Muscle of back (tissue), 3 donors: ENCODE measurements at regions not wholly inside any gene's neighbourhood (a gene's known extent, or its start where the extent isn't known, plus 50 kb on each side); places are given as distances from the start of the nearest gene placed in this dataset.
"Not testable (repeated sequence)": the region's sequence is repeated elsewhere in the genome, so short reads cannot be mapped to it uniquely, and the experiment has no call there.

ENCODE experiments used
- DNase-seq, 3 donors: peaks; one replicate each; pipeline versions ENCODE4 v3.0.0 to v3.0.0-alpha.2; 2013

- DNase-seq = no peak
These were observed 113.0 kb downstream of the TMEM30B start for GRCh38 chr14:61168141-61168540.

DNA sequence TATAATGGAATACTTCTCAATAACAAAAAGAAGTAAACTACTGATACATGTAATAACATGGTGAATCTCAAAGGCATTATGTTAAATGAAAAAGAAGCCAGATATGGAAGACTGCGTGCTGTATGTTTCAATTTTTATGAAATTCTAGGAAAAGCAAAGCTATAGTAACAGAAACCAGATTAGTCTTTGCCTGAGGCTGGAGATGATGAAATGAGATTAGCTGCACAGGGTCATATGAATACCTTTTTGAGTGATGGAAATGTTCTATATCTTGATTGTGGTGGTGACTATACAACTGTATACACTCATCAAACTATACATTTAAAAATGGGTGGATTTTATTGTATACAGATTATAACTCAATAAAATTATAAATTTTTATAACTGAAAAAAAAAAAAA lies 113.5 kb downstream of the TMEM30B start:
- no peak for DNase-seq

DNA sequence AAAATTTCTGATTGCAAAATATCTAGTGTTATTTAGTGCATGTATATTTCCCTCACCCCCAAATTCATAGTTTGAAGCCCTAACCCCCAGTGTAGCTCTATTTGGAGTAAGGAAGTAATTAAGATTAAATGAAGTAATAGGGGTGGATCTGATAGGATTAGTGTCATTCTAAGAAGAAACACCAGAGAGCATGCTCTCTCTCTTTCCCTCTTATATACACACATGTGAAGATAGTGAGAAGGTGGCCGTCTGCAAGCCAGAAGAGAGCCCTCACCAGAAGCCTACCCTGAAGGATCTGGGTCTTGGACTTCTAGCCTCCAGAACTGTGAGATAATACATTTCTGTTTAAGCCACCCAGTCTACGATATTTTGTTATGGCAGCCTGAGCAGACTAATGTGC lies 120.3 kb downstream of the TMEM30B start:
- DNase-seq = no peak

DNA sequence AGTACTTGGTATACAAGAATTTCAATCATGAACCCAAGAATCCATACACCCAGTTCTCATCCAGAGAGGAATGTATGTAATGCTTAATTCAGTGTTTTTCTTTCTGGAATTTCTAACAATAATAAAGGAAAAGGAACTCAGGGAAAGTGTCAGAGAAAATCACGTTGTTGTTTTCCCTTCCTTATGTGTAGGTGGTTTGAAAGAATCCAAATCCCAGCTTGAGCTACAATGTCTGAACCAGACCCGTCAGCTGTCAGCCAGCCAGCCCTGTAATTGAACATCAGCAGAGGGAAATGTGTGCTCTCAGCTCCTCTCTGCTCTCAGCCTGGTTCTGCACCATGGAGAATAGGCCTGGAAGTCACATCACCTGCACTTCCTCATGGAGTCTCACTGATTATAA lies 126.5 kb downstream of the TMEM30B start:
- peak in 2 of 3 donors; percentile 51 to 64 for DNase-seq

- DNase-seq = no peak
These were observed 127.1 kb downstream of the TMEM30B start for GRCh38 chr14:61153914-61154545.

- DNase-seq = peak in 2 of 3 donors; percentile 38 to 64
These were observed 127.7 kb downstream of the TMEM30B start for GRCh38 chr14:61153431-61153830.

- DNase-seq = no peak
These were observed 128.2 kb downstream of the TMEM30B start for GRCh38 chr14:61152851-61153364.

DNA sequence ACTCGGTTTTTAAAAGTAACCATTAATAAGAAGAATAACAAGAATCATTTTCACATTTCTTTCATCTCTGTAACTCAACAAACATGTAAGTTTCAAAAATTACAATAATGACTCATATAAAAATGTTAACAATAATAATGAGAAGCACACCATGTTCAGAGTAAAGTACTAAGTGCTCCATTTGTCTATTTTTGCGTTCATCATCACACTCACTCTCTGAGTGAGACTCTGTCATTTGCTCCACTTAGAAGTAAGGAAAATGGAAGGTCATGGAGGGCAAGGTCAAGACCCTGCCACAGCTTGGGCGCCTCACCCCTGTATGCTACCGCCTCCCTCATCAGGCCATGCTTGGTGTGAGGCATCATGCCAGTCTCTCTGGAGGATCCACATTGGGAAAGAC lies 129.9 kb downstream of the TMEM30B start:
- DNase-seq = no peak

- no peak for DNase-seq
These were observed 130.3 kb downstream of the TMEM30B start for GRCh38 chr14:61150851-61151250.

DNA sequence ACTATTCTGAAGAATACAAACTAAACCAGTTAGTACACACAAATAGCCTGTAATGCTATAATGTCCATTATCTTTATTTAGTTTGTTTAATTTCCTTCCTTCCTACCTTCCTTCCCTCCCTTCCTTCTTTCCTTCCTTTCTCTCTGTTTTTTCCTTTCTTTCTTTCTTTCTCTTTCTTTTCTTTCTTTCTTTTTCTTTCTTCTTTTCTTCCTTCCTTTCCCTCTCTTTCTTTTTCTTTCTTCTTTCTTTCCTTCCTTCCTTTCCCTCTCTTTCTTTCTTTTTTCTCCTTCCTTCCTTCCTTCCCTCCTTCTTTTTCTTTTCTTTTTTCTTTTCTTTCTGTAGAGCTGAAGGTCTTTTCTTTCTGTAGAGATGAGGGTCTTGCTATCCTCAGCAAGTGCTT lies 131.2 kb downstream of the TMEM30B start:
- DNase-seq = no peak

GRCh38 chr14:61148742-61149350 lies 132.3 kb downstream of the TMEM30B start:
- DNase-seq = no peak

DNA sequence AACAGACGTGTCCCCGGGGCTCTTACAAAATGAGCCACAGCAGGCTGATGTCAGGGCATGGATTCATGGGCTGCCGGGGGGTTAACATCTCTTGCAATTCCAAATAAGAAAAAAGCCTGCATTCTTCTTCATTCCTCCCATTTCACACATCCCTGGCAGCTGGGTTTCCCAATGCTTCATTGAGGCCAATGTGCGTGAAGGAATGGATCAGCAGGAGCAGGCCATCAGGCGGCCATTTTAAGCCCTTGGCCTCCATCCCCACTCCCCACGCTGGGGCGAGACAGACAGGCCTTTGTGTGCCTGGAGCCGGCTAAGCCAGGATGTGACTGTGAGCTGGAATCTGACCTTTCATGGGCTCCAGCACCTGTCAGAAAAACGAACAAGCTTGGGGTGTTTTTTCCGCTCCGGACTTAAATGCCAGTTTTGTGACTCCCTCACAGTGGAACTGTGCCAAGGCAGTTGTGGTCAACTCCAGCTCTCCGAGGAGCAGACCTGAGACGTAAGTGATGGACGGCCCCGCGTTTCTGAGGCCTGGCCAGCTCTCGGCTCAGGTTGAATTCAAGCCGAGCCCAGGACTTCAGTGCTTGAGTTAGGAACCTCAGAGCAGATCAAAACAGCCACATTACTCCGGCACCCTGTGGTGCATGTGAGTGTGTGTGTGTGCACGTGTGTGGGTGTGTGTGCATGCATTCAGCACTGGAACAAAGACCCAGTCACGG lies 133.1 kb downstream of the TMEM30B start:
- peak; percentile 86 to 92 (median 88) for DNase-seq

DNA sequence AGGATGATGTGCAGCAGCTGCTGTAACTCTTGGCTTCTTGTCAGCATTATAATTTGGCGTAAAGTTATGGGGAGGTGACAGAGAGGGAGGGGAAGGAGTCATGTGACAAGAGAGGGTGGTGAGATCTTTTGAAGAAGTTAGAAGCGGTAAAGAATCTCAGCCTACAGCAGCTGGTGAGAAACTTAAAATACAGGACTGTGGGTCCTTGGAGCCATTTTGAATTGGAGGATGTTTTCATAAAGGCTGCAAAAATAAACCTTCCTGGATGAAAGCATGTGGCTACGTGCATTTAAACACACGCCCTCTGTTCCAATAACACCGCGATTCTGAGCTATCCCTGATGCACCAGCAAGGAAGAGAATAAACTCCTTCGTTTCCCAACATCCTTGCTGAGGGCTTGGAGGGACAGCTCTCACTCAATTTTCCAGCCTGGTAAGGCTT lies 133.7 kb downstream of the TMEM30B start:
- peak in 2 of 3 donors; percentile 84 to 86 for DNase-seq

DNA sequence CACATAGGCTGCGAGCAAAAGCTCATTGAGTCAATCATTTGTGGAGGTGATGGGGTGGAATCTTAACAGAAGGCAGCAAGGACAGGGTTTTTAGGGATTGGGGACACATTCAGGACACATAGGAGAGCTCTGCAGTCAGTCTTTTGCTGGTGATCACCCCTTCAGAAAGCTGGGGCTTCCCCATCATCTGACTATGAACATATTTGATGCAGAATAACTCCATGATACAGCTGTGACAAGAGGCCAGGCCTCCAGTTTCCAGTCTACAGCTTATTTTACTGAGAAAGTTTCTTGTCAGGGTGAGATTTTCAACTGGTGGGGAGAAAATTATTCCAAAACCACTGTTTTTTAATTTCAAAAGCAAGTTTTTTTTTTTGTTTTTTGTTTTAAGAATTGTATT lies 134.2 kb downstream of the TMEM30B start:
- DNase-seq = no peak

- DNase-seq = peak in 2 of 3 donors; percentile 78 to 86
These were observed 135.1 kb downstream of the TMEM30B start for GRCh38 chr14:61145903-61146481.

- peak; percentile 91 to 97 (median 95) for DNase-seq
These were observed 135.9 kb downstream of the TMEM30B start for GRCh38 chr14:61145034-61145902.

DNA sequence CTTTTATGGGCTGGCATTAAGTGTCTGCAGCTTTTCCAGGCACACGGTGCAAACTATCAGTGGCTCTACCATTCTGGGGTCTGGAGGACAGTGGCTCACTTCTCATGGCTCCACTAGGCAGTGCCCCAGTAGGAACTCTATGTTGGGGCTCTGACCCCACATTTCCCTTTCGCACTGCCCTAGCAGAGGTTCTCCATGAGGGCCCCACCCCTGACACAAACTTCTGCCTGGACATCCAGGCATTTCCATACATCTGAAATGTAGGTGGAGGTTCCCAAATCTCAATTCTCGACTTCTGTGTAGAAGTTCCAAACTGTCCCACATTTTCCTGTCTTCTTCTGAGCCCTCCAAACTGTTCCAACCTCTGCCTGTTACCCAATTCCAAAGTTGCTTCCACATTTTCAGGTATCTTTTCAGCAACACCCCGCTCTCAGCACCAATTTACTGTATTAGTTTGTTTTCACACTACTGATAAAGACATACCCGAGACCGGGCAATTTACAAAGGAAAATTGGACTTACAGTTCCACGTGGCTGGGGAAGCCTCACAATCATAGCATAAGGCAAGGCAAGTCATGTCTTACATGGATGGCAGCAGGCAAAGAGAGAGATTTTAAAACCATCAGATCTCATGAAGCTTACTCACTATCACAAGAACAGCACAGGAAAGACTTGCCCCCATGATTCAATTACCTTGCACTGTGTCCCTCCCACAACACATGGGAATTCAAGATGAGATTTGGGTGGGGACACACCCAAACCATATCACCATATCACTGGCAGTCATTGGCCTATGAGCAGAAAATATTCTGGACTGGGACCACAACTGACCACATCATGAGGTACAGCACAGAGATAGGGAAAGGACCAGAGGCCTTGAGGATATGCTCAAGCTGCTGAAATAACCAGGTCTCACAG lies 136.8 kb downstream of the TMEM30B start:
- DNase-seq = not testable (repeated sequence)

- peak in 1 of 3 donors; percentile 82 for DNase-seq
These were observed 140.3 kb downstream of the TMEM30B start for GRCh38 chr14:61140872-61141271.

GRCh38 chr14:61140271-61140670 lies 140.9 kb downstream of the TMEM30B start:
- DNase-seq = no peak

DNA sequence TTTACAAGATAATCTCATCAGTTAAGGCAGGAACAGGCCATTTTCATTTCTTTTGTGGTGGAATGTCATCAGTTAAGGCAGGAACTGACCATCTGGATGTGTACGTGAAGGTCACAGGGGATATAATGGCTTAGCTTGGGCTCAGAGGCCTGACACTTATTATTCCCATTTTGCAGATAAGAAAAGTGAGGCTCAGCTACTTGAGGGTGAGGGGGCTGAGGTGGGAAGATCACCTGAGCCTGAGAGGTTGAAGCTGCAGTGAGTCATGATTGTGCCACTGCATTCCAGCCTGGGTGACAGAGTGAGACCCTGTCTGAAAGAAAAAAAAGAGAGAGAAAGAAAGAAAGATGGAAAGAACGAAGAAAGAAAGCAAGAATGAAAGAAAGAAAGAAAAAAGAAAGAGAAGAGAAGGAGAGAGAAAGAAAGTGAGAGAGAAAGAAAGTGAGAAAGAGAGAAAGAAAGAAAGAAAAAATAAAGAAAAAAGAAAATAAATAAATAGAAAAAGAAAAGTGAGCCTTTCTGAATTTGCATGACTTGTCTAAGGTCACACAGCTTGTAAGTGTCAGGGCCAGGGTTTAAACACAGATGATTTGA lies 142.0 kb downstream of the TMEM30B start:
- DNase-seq = no peak
